ENCODE measurements at regions not wholly inside any gene's neighbourhood (a gene's known extent, or its start where the extent isn't known, plus 50 kb on each side); places are given as distances from the start of the nearest gene placed in this dataset.

GRCh38 chr9:116003397-116003796 is 150.2 kb upstream of the PAPPA start:
- no peak for DNase-seq

GRCh38 chr9:116005205-116005604 is 148.4 kb upstream of the PAPPA start:
- no peak for DNase-seq

- no peak for DNase-seq
These were observed 145.8 kb upstream of the PAPPA start for GRCh38 chr9:116007824-116008223.

- no peak for DNase-seq
These were observed 145.3 kb upstream of the PAPPA start for GRCh38 chr9:116008278-116008677.

GRCh38 chr9:116009420-116009819 is 144.2 kb upstream of the PAPPA start:
- DNase-seq = no peak

GRCh38 chr9:116015855-116016254 is 137.7 kb upstream of the PAPPA start:
- no peak for DNase-seq

- no peak for DNase-seq
These were observed 133.4 kb upstream of the PAPPA start for GRCh38 chr9:116020146-116020545.

- no peak for DNase-seq
These were observed 132.8 kb upstream of the PAPPA start for GRCh38 chr9:116020801-116021200.

- no peak for DNase-seq
These were observed 126.5 kb upstream of the PAPPA start for GRCh38 chr9:116027096-116027495.

GRCh38 chr9:116027511-116027910 is 126.1 kb upstream of the PAPPA start:
- DNase-seq = no peak

- DNase-seq = no peak
These were observed 125.6 kb upstream of the PAPPA start for GRCh38 chr9:116027951-116028350.

- no peak for DNase-seq
These were observed 123.1 kb upstream of the PAPPA start for GRCh38 chr9:116030517-116030916.

- DNase-seq = no peak
These were observed 120.7 kb upstream of the PAPPA start for GRCh38 chr9:116032683-116033440.

- no peak for DNase-seq
These were observed 114.3 kb upstream of the PAPPA start for GRCh38 chr9:116039312-116039711.

GRCh38 chr9:116039893-116040292 is 113.7 kb upstream of the PAPPA start:
- DNase-seq = no peak

GRCh38 chr9:116042321-116042720 is 111.3 kb upstream of the PAPPA start:
- no peak for DNase-seq

- no peak for DNase-seq
These were observed 108.5 kb upstream of the PAPPA start for GRCh38 chr9:116045083-116045482.

GRCh38 chr9:116048081-116048480 is 105.5 kb upstream of the PAPPA start:
- no peak for DNase-seq

- DNase-seq = no peak
These were observed 104.1 kb upstream of the PAPPA start for GRCh38 chr9:116049456-116049855.

- no peak for DNase-seq
These were observed 102.1 kb upstream of the PAPPA start for GRCh38 chr9:116051528-116051927.

GRCh38 chr9:116055536-116055935 is 98.1 kb upstream of the PAPPA start:
- no peak for DNase-seq

GRCh38 chr9:116057371-116057770 is 96.2 kb upstream of the PAPPA start:
- DNase-seq = no peak

GRCh38 chr9:116058421-116058820 is 95.2 kb upstream of the PAPPA start:
- no peak for DNase-seq

GRCh38 chr9:116059466-116059865 is 94.1 kb upstream of the PAPPA start:
- DNase-seq = no peak

- DNase-seq = no peak
These were observed 93.0 kb upstream of the PAPPA start for GRCh38 chr9:116060631-116061030.
